GM12865 (cell line): ENCODE measurements at regions not wholly inside any gene's neighbourhood (a gene's known extent, or its start where the extent isn't known, plus 50 kb on each side); places are given as distances from the start of the nearest gene placed in this dataset.

Experiments
- DNase-seq: peaks from one replicate; pipeline ENCODE4 v3.0.0; 2010; ENCODE audit warnings: low read depth
- H3K4me3 ChIP-seq: 2 replicates; pipeline ENCODE4 v1.5.1; 2011; ENCODE audit warnings: mild to moderate bottlenecking, low read depth, low read length, control low read depth
- TF ChIP-seq, protein P1 (sequence below): IDR thresholded peaks from 2 replicates; pipeline ENCODE4 v1.5.1; 2011; ENCODE audit warnings: low read length, control low read depth, low read depth, inconsistent platforms; ENCODE audit not compliant: insufficient read depth; ENCODE audit errors: missing control alignments

DNA sequence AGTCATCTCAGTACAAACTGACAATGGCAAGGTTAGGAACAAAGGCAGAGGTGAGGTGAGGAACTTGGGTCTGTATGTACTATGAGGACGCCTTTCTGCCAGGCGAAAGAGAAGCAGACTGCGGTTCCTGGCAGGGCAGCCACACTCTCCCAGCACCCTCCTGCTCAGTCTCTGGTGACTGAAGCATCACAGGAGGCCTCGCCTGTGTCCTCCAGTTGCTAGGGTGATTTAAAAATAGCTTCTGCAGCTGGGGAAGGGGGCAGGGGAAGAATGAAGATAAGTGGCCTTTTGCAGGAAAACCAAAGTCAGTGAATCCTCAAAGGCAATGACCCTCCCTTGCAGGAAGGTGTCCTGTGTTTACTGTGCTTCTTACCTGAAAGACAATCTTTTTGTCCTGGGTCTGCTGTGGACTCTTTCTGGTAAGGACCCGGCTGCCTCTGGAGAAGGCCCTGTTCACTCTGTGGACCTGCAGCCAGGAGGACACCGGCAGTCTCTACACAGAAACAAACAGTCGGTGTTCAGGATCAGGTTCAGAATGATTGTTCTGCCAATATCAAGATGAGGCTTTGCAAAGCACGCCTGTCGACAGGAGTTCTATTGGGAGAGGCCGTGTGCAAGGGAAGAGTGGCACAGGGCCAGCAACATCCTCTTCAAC, 65.7 kb upstream of the DGKG start:
- TF ChIP-seq, protein P1, sequence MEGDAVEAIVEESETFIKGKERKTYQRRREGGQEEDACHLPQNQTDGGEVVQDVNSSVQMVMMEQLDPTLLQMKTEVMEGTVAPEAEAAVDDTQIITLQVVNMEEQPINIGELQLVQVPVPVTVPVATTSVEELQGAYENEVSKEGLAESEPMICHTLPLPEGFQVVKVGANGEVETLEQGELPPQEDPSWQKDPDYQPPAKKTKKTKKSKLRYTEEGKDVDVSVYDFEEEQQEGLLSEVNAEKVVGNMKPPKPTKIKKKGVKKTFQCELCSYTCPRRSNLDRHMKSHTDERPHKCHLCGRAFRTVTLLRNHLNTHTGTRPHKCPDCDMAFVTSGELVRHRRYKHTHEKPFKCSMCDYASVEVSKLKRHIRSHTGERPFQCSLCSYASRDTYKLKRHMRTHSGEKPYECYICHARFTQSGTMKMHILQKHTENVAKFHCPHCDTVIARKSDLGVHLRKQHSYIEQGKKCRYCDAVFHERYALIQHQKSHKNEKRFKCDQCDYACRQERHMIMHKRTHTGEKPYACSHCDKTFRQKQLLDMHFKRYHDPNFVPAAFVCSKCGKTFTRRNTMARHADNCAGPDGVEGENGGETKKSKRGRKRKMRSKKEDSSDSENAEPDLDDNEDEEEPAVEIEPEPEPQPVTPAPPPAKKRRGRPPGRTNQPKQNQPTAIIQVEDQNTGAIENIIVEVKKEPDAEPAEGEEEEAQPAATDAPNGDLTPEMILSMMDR, result no peak

DNA sequence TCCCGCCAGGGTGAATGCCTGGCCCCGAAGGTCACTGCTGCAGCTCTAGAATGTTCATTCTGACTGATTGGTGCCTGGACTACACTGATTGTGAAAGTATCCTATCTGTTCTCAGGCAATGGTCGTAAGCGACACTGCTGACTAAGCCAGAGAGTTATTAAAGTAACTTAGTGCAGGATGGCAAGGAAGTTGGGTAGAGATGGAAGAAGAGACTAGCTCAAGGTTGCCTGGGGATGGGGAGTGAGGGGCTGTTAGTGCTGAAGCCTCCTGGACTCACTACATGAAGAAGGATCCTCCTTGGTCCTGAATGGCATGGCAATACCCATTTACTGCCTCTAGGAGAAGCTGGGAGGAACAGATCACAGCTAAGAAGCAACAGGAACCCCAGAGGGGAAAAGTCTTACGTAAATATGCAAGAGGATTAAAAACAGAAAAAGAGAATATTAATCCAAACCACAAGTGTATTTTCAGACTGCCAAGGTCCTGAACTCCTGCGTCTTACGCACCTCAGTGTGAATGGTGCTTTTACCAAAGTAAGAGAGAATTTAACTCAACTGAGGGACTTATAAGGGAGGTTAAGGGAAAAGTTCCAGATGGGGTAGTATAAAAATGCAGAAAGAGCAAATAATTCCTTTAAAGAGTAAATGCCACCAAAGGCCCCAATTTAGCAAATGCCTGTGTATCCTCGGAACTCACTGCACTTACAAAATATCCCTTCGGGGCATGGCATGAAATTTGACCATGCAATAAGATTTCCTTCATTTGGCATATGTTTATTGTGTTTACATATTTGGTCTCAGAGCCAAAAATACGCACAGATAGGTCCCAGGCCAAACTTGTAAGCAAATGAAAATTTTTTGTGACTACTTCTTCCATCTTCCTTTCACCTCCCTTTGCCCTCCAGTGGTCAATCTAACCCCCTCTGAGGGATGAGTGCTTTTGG, 64.0 kb upstream of the DGKG start:
- DNase-seq, result peak; percentile 33
- TF ChIP-seq, protein P1, result peak; percentile 26
- no peak overlapping the region for H3K4me3 ChIP-seq

More for the DNA sequence above, 65.7 kb upstream of the DGKG start:
- DNase-seq, result no peak
- H3K4me3 ChIP-seq, result no peak overlapping the region

GRCh38 chr3:186421946-186422345, 59.9 kb upstream of the DGKG start:
- TF ChIP-seq, protein P1, result no peak
- DNase-seq, result no peak
- H3K4me3 ChIP-seq, result no peak overlapping the region

GRCh38 chr3:186418671-186419145, 56.7 kb upstream of the DGKG start:
- TF ChIP-seq, protein P1, result no peak
- DNase-seq, result no peak
- no peak overlapping the region for H3K4me3 ChIP-seq

- TF ChIP-seq, protein P1, result no peak
- no peak overlapping the region for H3K4me3 ChIP-seq
- no peak for DNase-seq
Measured at GRCh38 chr3:186417791-186418190, 55.8 kb upstream of the DGKG start.

GRCh38 chr3:186414735-186415419, 52.8 kb upstream of the DGKG start:
- TF ChIP-seq, protein P1, result no peak
- peak; percentile 7 for DNase-seq
- no peak overlapping the region for H3K4me3 ChIP-seq
